B cell (primary cell): ENCODE measurements at regions not wholly inside any gene's neighbourhood (a gene's known extent, or its start where the extent isn't known, plus 50 kb on each side); places are given as distances from the start of the nearest gene placed in this dataset.

Source experiments
- ATAC-seq: fragments of 200-7000 bp; cut with Tn5 transposase; one replicate; pipeline ENCODE4 v1.10.0; 2021; ENCODE audit warnings: low read depth, mild to moderate bottlenecking, moderate number of reproducible peaks, moderate library complexity
- CTCF ChIA-PET: fragments of 350-600 bp; sonication (Branson Sonifier 250); formaldehyde crosslinking; loops from one replicate; lab custom pipeline; 2021; ENCODE audit warnings: antibody characterized with exemption, inconsistent platforms; lab: Charles Lee
- POLR2A ChIA-PET: fragments of 350-600 bp; sonication (Branson Sonifier 250); formaldehyde crosslinking; loops from one replicate; lab custom pipeline; 2021; ENCODE audit warnings: antibody characterized with exemption; lab: Charles Lee
- DNase-seq: peaks from one replicate; pipeline ENCODE4 v3.0.0; 2013
- H2AFZ ChIP-seq: 2 replicates; pipeline ENCODE4 v1.6.1; 2012; ENCODE audit warnings: mild to moderate bottlenecking, low read depth, low read length; ENCODE audit not compliant: insufficient read depth, poor library complexity, severe bottlenecking
- H3K27ac ChIP-seq, 2 donors: 1 replicate in 1 of 2; 2 replicates in 1 of 2; pipeline ENCODE4 v1.5.1; 2012 to 2013; ENCODE audit warnings: low read length in 2 of 2, mild to moderate bottlenecking in 2 of 2, moderate library complexity in 1 of 2
- H3K27me3 ChIP-seq, 4 experiments: fragments of 200-600 bp in 1 of 4; sonication (generic) in 1 of 4; replicated peaks in 1 of 4; 1 replicate in 2 of 4; 2 replicates in 2 of 4; pipeline versions ENCODE4 v1.6.1 to v1.7.0; 2013 to 2016; ENCODE audit warnings: low read length in 3 of 4, mild to moderate bottlenecking in 2 of 4, mixed read lengths in 1 of 4, moderate library complexity in 1 of 4; ENCODE audit not compliant: insufficient read depth in 4 of 4, control insufficient read depth in 3 of 4; ENCODE audit errors: control extremely low read depth in 1 of 4
- H3K36me3 ChIP-seq, 2 experiments: replicated peaks in 1 of 2; 1 replicate in 1 of 2; 2 replicates in 1 of 2; pipeline versions ENCODE4 v1.6.1 to v1.7.1; 2013; ENCODE audit warnings: low read length in 1 of 2; ENCODE audit not compliant: insufficient read depth in 2 of 2, control insufficient read depth in 1 of 2; ENCODE audit errors: control extremely low read depth in 1 of 2, extremely low read depth in 1 of 2
- H3K4me1 ChIP-seq, 2 donors: fragments of 200-600 bp in 1 of 2; sonication (generic) in 1 of 2; 1 replicate in 1 of 2; 2 replicates in 1 of 2; pipeline versions ENCODE4 v1.5.1 to v1.6.1; 2013 to 2017; ENCODE audit warnings: low read length in 2 of 2; ENCODE audit not compliant: control insufficient read depth in 2 of 2, insufficient read depth in 2 of 2
- H3K4me2 ChIP-seq: replicated peaks from 2 replicates; pipeline ENCODE3; 2012; ENCODE audit warnings: mild to moderate bottlenecking, low read depth, low read length; ENCODE audit not compliant: poor library complexity, severe bottlenecking
- H3K4me3 ChIP-seq, 5 experiments: fragments of 200-600 bp in 1 of 5; sonication (generic) in 1 of 5; 1 replicate in 3 of 5; 2 replicates in 2 of 5; pipeline versions ENCODE4 v1.5.1 to v1.7.0; 2011 to 2016; ENCODE audit warnings: low read length in 4 of 5, mild to moderate bottlenecking in 4 of 5, low read depth in 2 of 5, control low read depth in 1 of 5, moderate library complexity in 1 of 5; ENCODE audit not compliant: insufficient read depth in 1 of 5; ENCODE audit errors: control extremely low read depth in 1 of 5, extremely low read depth in 1 of 5
- H3K79me2 ChIP-seq: fragments of 200-600 bp; sonication (generic); one replicate; pipeline ENCODE4 v1.6.0; 2016; ENCODE audit warnings: low read length; ENCODE audit not compliant: control insufficient read depth, insufficient read depth
- H3K9ac ChIP-seq: fragments of 200-600 bp; sonication (generic); 2 replicates; pipeline ENCODE4 v1.6.1; 2017; ENCODE audit warnings: mild to moderate bottlenecking, low read length, moderate library complexity
- H3K9me3 ChIP-seq, 3 donors: one replicate each; pipeline versions ENCODE4 v1.6.1 to v1.7.1; 2013; ENCODE audit warnings: low read length in 2 of 3; ENCODE audit not compliant: control insufficient read depth in 2 of 3, insufficient read depth in 1 of 3; ENCODE audit errors: control extremely low read depth in 1 of 3
- H4K20me1 ChIP-seq: 2 replicates; pipeline ENCODE4 v1.6.0; 2012; ENCODE audit warnings: mild to moderate bottlenecking, low read length; ENCODE audit not compliant: insufficient read depth, control insufficient read depth, poor library complexity, severe bottlenecking
- H3K27ac Mint-ChIP-seq: one replicate; pipeline ENCODE4 v1.8.0; 2021; ENCODE audit warnings: mixed read lengths
- H3K27me3 Mint-ChIP-seq: one replicate; pipeline ENCODE4 v1.8.0; 2021; ENCODE audit warnings: mixed read lengths
- H3K4me1 Mint-ChIP-seq: one replicate; pipeline ENCODE4 v1.8.0; 2021; ENCODE audit warnings: mixed read lengths
- H3K4me3 Mint-ChIP-seq: one replicate; pipeline ENCODE4 v1.8.0; 2021; ENCODE audit warnings: mixed read lengths
- H3K9me3 Mint-ChIP-seq: one replicate; pipeline ENCODE4 v1.8.0; 2022; ENCODE audit warnings: mixed read lengths; ENCODE audit not compliant: insufficient read depth
- CTCF ChIP-seq: fragments of 200-600 bp; IDR thresholded peaks from one replicate; pipeline ENCODE4 v1.8.0; 2022; ENCODE audit warnings: antibody characterized with exemption, mild to moderate bottlenecking
- EZH2 ChIP-seq: IDR thresholded peaks from 2 replicates; pipeline ENCODE4 v1.6.1; 2012; ENCODE audit warnings: borderline replicate concordance, low read depth, mild to moderate bottlenecking, moderate library complexity, low read length; ENCODE audit not compliant: insufficient read depth, poor library complexity, severe bottlenecking
- WGBS: methylation state at CpG from one replicate; pipeline ENCODE4 v1.1.5; 2013; ENCODE audit warnings: missing lambda C conversion rate; ENCODE audit not compliant: insufficient coverage; 5-methylcytosine and 5-hydroxymethylcytosine counted together
- intact Hi-C: fragments of 100-400 bp; cut with micrococcal nuclease; formaldehyde crosslinking; loops from one replicate; pipeline ENCODE4 v1.10.0; 2022

DNA sequence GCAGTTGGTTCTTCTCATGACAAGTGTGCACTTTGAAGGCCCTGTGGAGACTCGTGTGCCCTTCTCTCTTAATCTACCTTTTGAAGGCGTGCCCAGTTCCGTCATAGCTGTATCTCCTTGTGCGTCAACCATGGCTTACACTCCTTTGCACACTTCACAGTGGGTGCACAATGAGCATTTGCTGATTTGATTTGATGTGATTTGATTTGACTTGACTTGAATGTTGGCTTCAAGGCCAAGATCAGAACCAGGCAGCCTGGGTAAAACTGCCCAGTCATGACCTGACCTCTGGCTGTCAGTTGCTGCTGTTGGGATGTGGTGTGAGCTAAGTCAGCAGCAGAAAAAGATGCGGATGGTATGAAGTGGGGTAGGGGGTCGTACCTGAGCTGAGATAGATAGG, 670.3 kb upstream of the HS6ST1 start:
- 100% methylated on average over 3 of the region's 6 CpGs for WGBS
- H4K20me1 ChIP-seq, result no peaks in the 10 kb centered on the region
- no peak overlapping the region for H3K4me2 ChIP-seq
- POLR2A ChIA-PET, result no interaction called here
- no peak for ATAC-seq
- no peaks in the 10 kb centered on the region for H3K4me1 ChIP-seq
- Mint-ChIP-seq H3K4me3 (no peak overlapping the region), H3K9me3 (no peaks in the 10 kb centered on the region), H3K4me1 (no peaks in the 10 kb centered on the region), H3K27ac (no peak overlapping the region), H3K27me3 (peaks cover 19% of the 10 kb centered on the region)
- H3K27ac ChIP-seq, result no peak overlapping the region
- CTCF ChIA-PET, result no interaction called here
- DNase-seq, result no peak
- H3K9ac ChIP-seq, result no peak overlapping the region
- no peaks in the 10 kb centered on the region for H3K36me3 ChIP-seq
- H2AFZ ChIP-seq, result no peak overlapping the region
- no peaks in the 10 kb centered on the region for H3K79me2 ChIP-seq
- H3K27me3 ChIP-seq, result no peaks in the 10 kb centered on the region
- no peak overlapping the region for H3K4me3 ChIP-seq
- intact Hi-C loops, result no loop called here
- no peak for TF ChIP-seq CTCF
- no peak for TF ChIP-seq EZH2
- no peaks in the 10 kb centered on the region for H3K9me3 ChIP-seq

DNA sequence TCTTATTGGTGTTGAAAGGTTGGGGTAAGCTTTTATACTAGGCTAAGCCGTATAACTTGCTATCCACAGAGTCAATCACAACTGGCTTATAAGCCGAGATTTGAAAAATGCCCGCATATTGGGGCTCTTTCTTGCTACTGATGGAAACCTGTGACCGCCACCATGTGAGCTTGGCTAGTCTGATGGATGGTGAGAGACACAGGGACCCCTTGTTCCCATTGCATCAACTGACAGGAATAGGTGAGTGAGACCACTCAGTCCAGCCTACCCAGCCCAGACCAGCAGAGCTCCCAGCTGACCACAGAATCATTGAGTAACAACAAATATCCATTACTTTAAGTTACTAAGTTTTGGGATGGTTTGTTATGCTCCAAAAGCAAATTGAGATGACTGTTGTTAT, 676.4 kb upstream of the HS6ST1 start:
- Histone ChIP-seq H3K9me3 (peaks cover 0 to 5% (median 0%) of the 10 kb centered on the region in 3 donors), H3K4me2 (no peak overlapping the region), H3K4me3 (no peak overlapping the region), H3K9ac (no peak overlapping the region), H3K4me1 (no peaks in the 10 kb centered on the region), H2AFZ (no peak overlapping the region), H3K79me2 (no peaks in the 10 kb centered on the region), H4K20me1 (no peaks in the 10 kb centered on the region), H3K27me3 (no peaks in the 10 kb centered on the region), H3K27ac (no peak overlapping the region), H3K36me3 (no peaks in the 10 kb centered on the region)
- peaks cover 12% of the 10 kb centered on the region for H3K27me3 Mint-ChIP-seq
- DNase-seq (no peak), ATAC-seq (no peak)
- ChIA-PET CTCF (no interaction called here), POLR2A (no interaction called here)
- TF ChIP-seq EZH2, result no peak
- TF ChIP-seq CTCF, result no peak
- no peaks in the 10 kb centered on the region for H3K4me1 Mint-ChIP-seq
- H3K9me3 Mint-ChIP-seq, result no peaks in the 10 kb centered on the region
- no peak overlapping the region for H3K27ac Mint-ChIP-seq
- 100% methylated on average over 1 of the region's 4 CpGs for WGBS
- H3K4me3 Mint-ChIP-seq, result no peak overlapping the region
- intact Hi-C loops, result no loop called here
